LNCAP (cell line): ENCODE measurements at regions not wholly inside any gene's neighbourhood (a gene's known extent, or its start where the extent isn't known, plus 50 kb on each side); places are given as distances from the start of the nearest gene placed in this dataset.

ENCODE experiments used
- TF ChIP-seq, protein P1 (sequence below): fragments of 450-650 bp; IDR thresholded peaks from 2 replicates; pipeline ENCODE4 v1.5.1; 2017; ENCODE audit warnings: mild to moderate bottlenecking

DNA sequence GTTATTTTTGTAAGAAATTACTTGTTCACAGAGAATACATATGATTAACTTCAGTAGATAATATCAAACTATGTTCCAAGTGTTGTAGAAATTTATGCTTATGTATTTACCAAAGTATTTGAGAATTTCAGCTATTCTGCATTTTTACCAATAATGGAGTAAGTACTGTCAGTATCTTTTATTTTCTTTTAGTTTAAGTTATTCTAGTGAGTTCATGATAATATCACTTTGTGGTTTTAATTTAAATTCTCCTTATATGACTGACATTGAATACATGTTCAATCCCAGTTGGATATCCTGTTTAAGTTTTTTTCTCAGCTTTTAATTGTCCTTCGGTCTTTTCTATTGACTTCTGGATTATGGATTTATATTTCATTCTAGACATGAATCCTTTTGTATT is 1024.6 kb downstream of the EFNA5 start:
- TF ChIP-seq, protein P1, sequence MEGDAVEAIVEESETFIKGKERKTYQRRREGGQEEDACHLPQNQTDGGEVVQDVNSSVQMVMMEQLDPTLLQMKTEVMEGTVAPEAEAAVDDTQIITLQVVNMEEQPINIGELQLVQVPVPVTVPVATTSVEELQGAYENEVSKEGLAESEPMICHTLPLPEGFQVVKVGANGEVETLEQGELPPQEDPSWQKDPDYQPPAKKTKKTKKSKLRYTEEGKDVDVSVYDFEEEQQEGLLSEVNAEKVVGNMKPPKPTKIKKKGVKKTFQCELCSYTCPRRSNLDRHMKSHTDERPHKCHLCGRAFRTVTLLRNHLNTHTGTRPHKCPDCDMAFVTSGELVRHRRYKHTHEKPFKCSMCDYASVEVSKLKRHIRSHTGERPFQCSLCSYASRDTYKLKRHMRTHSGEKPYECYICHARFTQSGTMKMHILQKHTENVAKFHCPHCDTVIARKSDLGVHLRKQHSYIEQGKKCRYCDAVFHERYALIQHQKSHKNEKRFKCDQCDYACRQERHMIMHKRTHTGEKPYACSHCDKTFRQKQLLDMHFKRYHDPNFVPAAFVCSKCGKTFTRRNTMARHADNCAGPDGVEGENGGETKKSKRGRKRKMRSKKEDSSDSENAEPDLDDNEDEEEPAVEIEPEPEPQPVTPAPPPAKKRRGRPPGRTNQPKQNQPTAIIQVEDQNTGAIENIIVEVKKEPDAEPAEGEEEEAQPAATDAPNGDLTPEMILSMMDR = no peak

DNA sequence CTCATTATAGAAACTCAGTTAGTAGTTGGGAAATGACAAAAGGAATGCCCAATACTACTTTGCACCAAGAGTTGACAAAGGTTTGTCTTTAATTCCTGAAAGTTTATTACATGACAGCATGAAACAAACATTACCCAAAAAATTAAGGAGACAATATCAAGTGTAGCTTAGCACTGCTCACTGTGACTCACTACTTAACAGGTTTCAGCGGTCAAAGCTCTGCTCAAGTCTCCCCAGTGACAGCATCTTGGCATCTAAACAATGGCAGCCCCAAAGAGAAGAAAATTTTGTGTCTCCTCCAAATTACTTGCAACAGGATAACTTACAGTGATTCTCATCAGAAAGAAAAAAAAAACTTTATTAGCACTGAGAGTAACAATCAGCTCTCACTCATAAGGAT is 1030.2 kb downstream of the EFNA5 start:
- TF ChIP-seq, protein P1 = no peak

DNA sequence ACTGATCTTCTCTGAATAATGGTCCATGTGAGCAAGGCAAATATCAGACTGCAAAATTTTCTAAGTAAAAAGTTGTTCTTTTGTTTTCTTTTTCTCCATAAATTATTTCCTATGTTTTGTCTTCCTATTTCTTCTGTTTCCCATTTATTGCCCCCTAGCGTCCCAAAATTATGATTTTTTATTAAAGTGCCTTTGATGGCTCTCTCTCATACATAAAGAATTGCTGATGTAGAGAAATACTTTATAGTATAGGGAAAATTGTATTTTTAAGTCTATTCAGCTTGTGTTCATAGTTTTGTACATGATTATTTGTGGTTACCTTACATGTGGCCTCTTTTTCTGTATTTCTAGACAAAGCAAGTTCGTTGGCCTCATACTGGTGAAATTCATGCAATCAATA is 1031.2 kb downstream of the EFNA5 start:
- TF ChIP-seq, protein P1 = peak; percentile 28; the same call in 1 of the 2 replicates

- TF ChIP-seq, protein P1 = no peak
Observed at GRCh38 chr5:106637275-106637674, 1033.5 kb downstream of the EFNA5 start.

GRCh38 chr5:106634375-106634774 is 1036.4 kb downstream of the EFNA5 start:
- TF ChIP-seq, protein P1 = no peak

DNA sequence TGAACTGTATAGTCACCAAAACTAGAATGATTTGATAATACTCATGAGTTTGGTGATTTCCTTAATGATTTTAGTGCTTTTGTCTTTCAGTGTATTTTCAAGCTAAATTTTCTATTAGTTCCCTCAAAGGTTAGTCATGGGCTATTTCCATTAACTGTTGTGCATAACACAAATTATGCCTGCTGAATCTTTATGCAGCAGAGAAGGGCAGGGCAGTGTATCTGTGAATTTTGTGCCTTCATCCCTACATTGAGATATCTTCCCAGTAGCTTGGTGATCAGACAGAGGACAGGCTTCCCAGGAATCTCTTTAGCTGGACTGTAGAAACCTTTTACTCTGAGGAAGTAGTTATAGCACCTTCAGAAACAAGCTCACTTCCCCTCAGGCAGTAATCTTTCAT is 1036.9 kb downstream of the EFNA5 start:
- TF ChIP-seq, protein P1 = no peak

GRCh38 chr5:106610041-106610440 is 1060.7 kb downstream of the EFNA5 start:
- TF ChIP-seq, protein P1 = no peak

GRCh38 chr5:106601620-106602019 is 1069.1 kb downstream of the EFNA5 start:
- TF ChIP-seq, protein P1 = no peak
